A673 (cell line): ENCODE measurements at regions not wholly inside any gene's neighbourhood (a gene's known extent, or its start where the extent isn't known, plus 50 kb on each side); places are given as distances from the start of the nearest gene placed in this dataset.

ENCODE experiments used
- EZH2 ChIP-seq: fragments of 200-600 bp; sonication (generic); IDR thresholded peaks from 2 replicates; pipeline ENCODE4 v1.6.1; 2017; ENCODE audit warnings: borderline replicate concordance, low read depth, mild to moderate bottlenecking, mixed read lengths, antibody characterized with exemption, low read length; ENCODE audit not compliant: poor library complexity, severe bottlenecking
- TF ChIP-seq, protein P1 (sequence below): fragments of 300-800, 200-600 bp; sonication (generic); conservative IDR thresholded peaks from 2 replicates; pipeline ENCODE4 v1.5.1; 2017; ENCODE audit warnings: low read depth, mild to moderate bottlenecking, antibody characterized with exemption, low read length, moderate library complexity, mixed read lengths

DNA sequence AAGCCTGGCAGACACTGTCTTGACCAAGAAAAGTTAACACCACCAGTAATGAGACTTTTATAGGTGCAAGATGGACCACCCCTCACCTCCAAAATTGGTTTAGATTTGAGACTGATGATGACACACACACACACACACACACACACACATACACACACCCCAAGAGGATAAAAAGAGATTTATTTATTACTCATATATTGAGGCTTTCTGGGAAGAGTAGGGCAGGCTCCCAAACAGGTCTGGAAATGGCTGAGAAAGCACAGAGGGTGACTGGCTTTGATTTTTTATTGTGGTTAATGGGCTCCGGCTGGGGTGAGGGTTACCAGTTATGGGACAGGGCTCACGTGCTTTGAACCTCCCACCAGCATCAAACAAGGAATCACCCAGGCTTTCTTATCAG lies 54.2 kb upstream of the ADAM23 start:
- TF ChIP-seq EZH2: no peak
- TF ChIP-seq, protein P1, sequence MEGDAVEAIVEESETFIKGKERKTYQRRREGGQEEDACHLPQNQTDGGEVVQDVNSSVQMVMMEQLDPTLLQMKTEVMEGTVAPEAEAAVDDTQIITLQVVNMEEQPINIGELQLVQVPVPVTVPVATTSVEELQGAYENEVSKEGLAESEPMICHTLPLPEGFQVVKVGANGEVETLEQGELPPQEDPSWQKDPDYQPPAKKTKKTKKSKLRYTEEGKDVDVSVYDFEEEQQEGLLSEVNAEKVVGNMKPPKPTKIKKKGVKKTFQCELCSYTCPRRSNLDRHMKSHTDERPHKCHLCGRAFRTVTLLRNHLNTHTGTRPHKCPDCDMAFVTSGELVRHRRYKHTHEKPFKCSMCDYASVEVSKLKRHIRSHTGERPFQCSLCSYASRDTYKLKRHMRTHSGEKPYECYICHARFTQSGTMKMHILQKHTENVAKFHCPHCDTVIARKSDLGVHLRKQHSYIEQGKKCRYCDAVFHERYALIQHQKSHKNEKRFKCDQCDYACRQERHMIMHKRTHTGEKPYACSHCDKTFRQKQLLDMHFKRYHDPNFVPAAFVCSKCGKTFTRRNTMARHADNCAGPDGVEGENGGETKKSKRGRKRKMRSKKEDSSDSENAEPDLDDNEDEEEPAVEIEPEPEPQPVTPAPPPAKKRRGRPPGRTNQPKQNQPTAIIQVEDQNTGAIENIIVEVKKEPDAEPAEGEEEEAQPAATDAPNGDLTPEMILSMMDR: no peak
